ENCODE measurements at regions not wholly inside any gene's neighbourhood (a gene's known extent, or its start where the extent isn't known, plus 50 kb on each side); places are given as distances from the start of the nearest gene placed in this dataset.

- BruUV-seq (replicated peaks) = no TSS peak
These were observed 269.4 kb upstream of the GHITM start for GRCh38 chr10:83869898-83870297.

DNA sequence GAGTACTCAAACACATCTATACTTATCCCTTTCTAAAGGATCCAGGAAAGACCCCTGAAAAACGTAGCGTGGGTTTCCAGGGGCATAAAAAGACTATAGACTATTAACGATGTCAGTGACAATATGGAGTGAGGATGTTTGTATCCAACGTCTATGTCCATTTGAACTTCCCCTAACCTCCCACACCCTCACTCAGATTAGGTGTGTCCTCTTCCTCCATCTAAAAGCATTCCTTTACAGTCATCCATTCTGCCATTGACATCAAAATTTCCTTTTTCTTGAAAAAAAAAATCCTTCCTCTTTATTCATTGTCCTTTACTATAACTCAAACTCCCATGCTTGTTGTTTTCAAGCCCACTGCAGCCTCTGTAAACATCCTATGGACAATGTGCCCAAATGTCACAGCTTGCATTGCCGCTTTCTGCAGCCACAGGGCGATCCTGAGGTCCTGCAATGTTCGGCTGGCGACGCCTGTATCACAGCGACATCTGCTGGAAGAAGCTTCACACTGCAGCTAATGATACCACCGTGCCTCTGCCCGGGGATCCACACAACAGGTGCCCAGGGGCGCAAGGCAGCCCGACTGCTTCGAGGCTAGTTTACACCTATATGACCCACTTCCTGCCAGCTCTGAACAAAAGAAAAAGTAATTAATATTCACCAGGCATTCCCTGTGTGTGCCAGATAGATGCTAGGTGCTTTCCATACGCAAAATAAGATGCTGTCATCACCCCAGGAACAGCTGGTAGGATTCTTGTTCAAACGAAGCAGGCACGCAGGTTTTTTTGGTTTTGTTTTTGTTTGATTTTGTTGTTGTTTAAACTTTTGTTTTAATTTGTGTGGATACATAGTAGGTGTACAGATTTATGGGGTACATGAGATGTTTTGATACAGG, 267.9 kb upstream of the GHITM start:
- no peaks in the 10 kb centered on the region for H3K9me2 ChIP-seq (replicated peaks; ENCODE audit: low read length)
- no peaks in the 10 kb centered on the region for H3K27me3 ChIP-seq (ENCODE audit: low read length)
- H4K20me1 ChIP-seq (ENCODE audit: low read length) = no peaks in the 10 kb centered on the region
- H2AFZ ChIP-seq (ENCODE audit: low read length) = no peak overlapping the region
- no TSS peak for BruUV-seq (replicated peaks)
- H3K4me2 ChIP-seq (ENCODE audit: low read length) = no peak overlapping the region
- TF ChIP-seq EZH2 (IDR thresholded peaks at IDR 0.05; ENCODE audit: low read length, unreplicated experiment) (no peak), CTCF (conservative IDR thresholded peaks at IDR 0.05; ENCODE audit: low read depth, low read length) (peak; percentile 84), EZH2phosphoT487 (IDR thresholded peaks at IDR 0.05; ENCODE audit: borderline replicate concordance, low read length) (no peak)
- ChIA-PET POLR2A (ENCODE audit: unreplicated experiment) (no interaction called here), CTCF (no interaction called here)
- intact Hi-C loops (cut with micrococcal nuclease) = no loop called here
- no peaks in the 10 kb centered on the region for H3K4me1 ChIP-seq (ENCODE audit: insufficient read depth, low read length)
- H3K36me3 ChIP-seq (ENCODE audit: low read depth, low read length) = no peaks in the 10 kb centered on the region
- H3K4me3 ChIP-seq (ENCODE audit: low read length) = no peak overlapping the region
- H3K79me2 ChIP-seq (ENCODE audit: low read length) = no peaks in the 10 kb centered on the region
- peak; percentile 69 for DNase-seq
- no peak overlapping the region for H3K9ac ChIP-seq (ENCODE audit: low read length)
- peak; percentile 80 for ATAC-seq
- no peaks in the 10 kb centered on the region for H3K9me3 ChIP-seq (ENCODE audit: low read length)
- no peaks in the 10 kb centered on the region for H3F3A ChIP-seq (ENCODE audit: low read length, unreplicated experiment)
- H3K27ac ChIP-seq (ENCODE audit: low read length) = no peak overlapping the region

More at GRCh38 chr10:83869898-83870297, 269.4 kb upstream of the GHITM start:
- Histone ChIP-seq H3F3A (ENCODE audit: low read length, unreplicated experiment) (no peaks in the 10 kb centered on the region), H3K9ac (ENCODE audit: low read length) (no peak overlapping the region), H4K20me1 (ENCODE audit: low read length) (no peaks in the 10 kb centered on the region), H3K27ac (ENCODE audit: low read length) (no peak overlapping the region), H3K4me2 (ENCODE audit: low read length) (no peak overlapping the region), H3K36me3 (ENCODE audit: low read depth, low read length) (no peaks in the 10 kb centered on the region), H3K9me3 (ENCODE audit: low read length) (no peaks in the 10 kb centered on the region), H2AFZ (ENCODE audit: low read length) (no peak overlapping the region), H3K9me2 (replicated peaks; ENCODE audit: low read length) (no peaks in the 10 kb centered on the region), H3K4me1 (ENCODE audit: insufficient read depth, low read length) (no peaks in the 10 kb centered on the region), H3K4me3 (ENCODE audit: low read length) (no peak overlapping the region), H3K27me3 (ENCODE audit: low read length) (no peaks in the 10 kb centered on the region), H3K79me2 (ENCODE audit: low read length) (no peaks in the 10 kb centered on the region)
- ChIA-PET POLR2A (ENCODE audit: unreplicated experiment) (no interaction called here), CTCF (no interaction called here)
- intact Hi-C loops (cut with micrococcal nuclease) = no loop called here
- ATAC-seq (no peak), DNase-seq (no peak)
- TF ChIP-seq EZH2phosphoT487 (IDR thresholded peaks at IDR 0.05; ENCODE audit: borderline replicate concordance, low read length) (no peak), CTCF (conservative IDR thresholded peaks at IDR 0.05; ENCODE audit: low read depth, low read length) (no peak), EZH2 (IDR thresholded peaks at IDR 0.05; ENCODE audit: low read length, unreplicated experiment) (no peak)

DNA sequence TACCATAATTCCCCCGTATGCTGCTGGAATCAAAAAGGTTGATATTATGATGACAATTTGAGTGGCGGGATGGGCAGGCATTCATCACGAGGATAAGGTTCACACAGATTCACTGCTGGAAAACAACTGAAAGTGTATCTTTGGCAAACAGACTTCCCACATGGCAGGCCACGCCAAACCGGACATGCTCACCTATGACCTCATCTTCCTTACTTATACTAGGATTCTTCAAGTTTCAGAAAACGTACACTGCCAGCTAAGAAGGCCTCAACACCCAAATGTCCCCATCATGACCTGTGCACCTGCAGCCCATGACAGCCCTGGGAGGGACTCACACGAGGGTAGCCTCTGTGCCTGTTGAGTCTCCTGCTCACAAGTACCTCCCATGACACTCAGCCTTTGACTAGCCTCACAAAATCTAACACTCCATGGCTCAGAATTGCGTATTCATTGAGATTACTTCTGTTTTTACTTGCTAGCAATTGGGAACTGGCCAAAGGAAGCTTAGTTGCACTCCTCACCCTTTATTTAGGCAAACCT, 259.0 kb upstream of the GHITM start:
- Histone ChIP-seq H3K9me3 (ENCODE audit: low read length) (no peaks in the 10 kb centered on the region), H3K36me3 (ENCODE audit: low read depth, low read length) (no peaks in the 10 kb centered on the region), H3K27ac (ENCODE audit: low read length) (no peak overlapping the region), H4K20me1 (ENCODE audit: low read length) (no peaks in the 10 kb centered on the region), H3K27me3 (ENCODE audit: low read length) (no peaks in the 10 kb centered on the region), H2AFZ (ENCODE audit: low read length) (no peak overlapping the region), H3K9ac (ENCODE audit: low read length) (no peak overlapping the region), H3K4me1 (ENCODE audit: insufficient read depth, low read length) (no peaks in the 10 kb centered on the region), H3K9me2 (replicated peaks; ENCODE audit: low read length) (no peaks in the 10 kb centered on the region), H3F3A (ENCODE audit: low read length, unreplicated experiment) (no peaks in the 10 kb centered on the region), H3K79me2 (ENCODE audit: low read length) (no peaks in the 10 kb centered on the region), H3K4me3 (ENCODE audit: low read length) (no peak overlapping the region), H3K4me2 (ENCODE audit: low read length) (no peak overlapping the region)
- CTCF ChIA-PET = no interaction called here
- intact Hi-C loops (cut with micrococcal nuclease) = no loop called here
- ATAC-seq (no peak), DNase-seq (no peak)
- POLR2A ChIA-PET (ENCODE audit: unreplicated experiment) = no interaction called here
- no TSS peak for BruUV-seq (replicated peaks)
- TF ChIP-seq EZH2phosphoT487 (IDR thresholded peaks at IDR 0.05; ENCODE audit: borderline replicate concordance, low read length) (no peak), EZH2 (IDR thresholded peaks at IDR 0.05; ENCODE audit: low read length, unreplicated experiment) (no peak), CTCF (conservative IDR thresholded peaks at IDR 0.05; ENCODE audit: low read depth, low read length) (no peak)

Measured in PC-3 (cell line).